Psoas muscle (tissue), 7 donors: ENCODE measurements at regions not wholly inside any gene's neighbourhood (a gene's known extent, or its start where the extent isn't known, plus 50 kb on each side); places are given as distances from the start of the nearest gene placed in this dataset.

Experiments
- ATAC-seq, 4 donors: fragments of 200-7000 bp; cut with Tn5 transposase; one replicate each; pipeline ENCODE4 v1.9.1; 2020; ENCODE audit warnings: moderate library complexity in 3 of 4, mild to moderate bottlenecking in 2 of 4
- DNase-seq, 2 donors: peaks; one replicate each; pipeline ENCODE4 v3.0.0-alpha.2; 2020
- H3K27ac ChIP-seq: fragments of 200-600 bp; one replicate; pipeline ENCODE4 v1.8.0; 2022
- H3K27me3 ChIP-seq, 3 donors: fragments of 200-600 bp in 1 of 3; one replicate each; pipeline versions ENCODE4 v1.6.1 to v1.8.0; 2013 to 2022; ENCODE audit warnings: low read length in 2 of 3, mild to moderate bottlenecking in 2 of 3, moderate library complexity in 1 of 3; ENCODE audit not compliant: insufficient read depth in 3 of 3
- H3K36me3 ChIP-seq, 2 donors: fragments of 200-600 bp in 1 of 2; one replicate each; pipeline versions ENCODE4 v1.6.1 to v1.8.0; 2013 to 2022; ENCODE audit warnings: low read depth in 1 of 2, mild to moderate bottlenecking in 1 of 2, moderate library complexity in 1 of 2; ENCODE audit not compliant: insufficient read depth in 1 of 2
- H3K4me1 ChIP-seq: fragments of 200-600 bp; one replicate; pipeline ENCODE4 v1.8.0; 2022
- H3K4me3 ChIP-seq: fragments of 200-600 bp; one replicate; pipeline ENCODE4 v1.8.0; 2022; ENCODE audit warnings: mild to moderate bottlenecking
- H3K9me3 ChIP-seq: fragments of 200-600 bp; one replicate; pipeline ENCODE4 v1.8.0; 2022
- WGBS, 3 donors: extraction: QIAGEN DNeasy Blood & Tissue Kit; methylation state at CpG; one replicate each; pipeline versions ENCODE4 v1.1.6 to v1.1.7; 2013; 5-methylcytosine and 5-hydroxymethylcytosine counted together
- intact Hi-C, 2 donors: fragments of 100-400 bp; cut with DNase I; formaldehyde crosslinking; loops; one replicate each; pipeline versions ENCODE4 v1.11.0 to v1.14.2; 2022
- TF ChIP-seq, protein P1 (sequence below): fragments of 200-600 bp; IDR thresholded peaks from one replicate; pipeline ENCODE4 v1.8.0; 2022; ENCODE audit warnings: antibody characterized with exemption
- donor health status: healthy with polysubstance abuse.
- donor health status: DM: no; HTN: no; CAD: no; lungs with moderate emphysema.
- donor health status: Bipolar disorder and iron deficiency.
- donor health status: healthy.
- donor health status: DM: yes; HTN: yes; CAD: no.
- donor health status: DM: no; HTN: no; CAD: no.
- donor health status: DM: yes; HTN: yes; CAD: no.

DNA sequence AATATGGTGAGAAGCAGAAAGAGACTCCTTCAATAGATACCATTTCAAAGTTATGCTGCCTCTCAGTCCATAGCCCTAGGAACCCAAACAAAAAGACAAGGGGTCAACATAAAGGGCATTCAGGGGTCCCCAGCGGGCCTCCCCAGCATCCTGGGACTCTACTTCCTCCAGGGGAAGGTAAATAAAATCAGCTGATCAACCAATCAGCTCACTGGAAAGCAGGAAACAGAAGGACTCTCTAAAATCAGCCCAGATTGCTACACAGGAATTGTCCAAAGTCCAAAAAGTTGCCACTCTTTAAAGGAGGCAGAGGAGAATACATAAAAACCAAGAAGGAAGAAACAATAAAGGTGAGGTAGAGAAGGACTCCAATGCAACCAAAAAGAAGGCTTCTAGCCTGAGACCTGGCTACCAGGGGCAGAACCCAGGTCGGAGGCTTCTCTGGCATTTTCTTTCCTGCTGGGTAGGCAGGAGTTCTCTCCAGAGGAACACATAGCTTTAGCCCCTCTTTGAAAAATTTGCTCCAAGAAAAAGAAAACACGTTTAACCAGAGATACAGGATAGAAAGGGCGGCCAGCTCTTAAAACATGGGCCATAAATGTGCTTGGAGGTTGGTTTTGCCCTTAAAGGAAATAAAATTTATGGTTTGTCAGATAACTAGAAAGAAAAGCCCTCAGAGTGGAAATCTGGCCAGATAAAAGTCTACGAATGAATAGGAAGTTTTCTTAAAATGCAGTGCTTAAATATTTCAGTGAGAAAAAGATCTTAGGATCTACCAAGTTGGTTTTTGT lies 404.6 kb downstream of the SOX9 start:
- 50 to 52% (median 51%) methylated on average over 5 of the region's 5 CpGs for WGBS, 3 donors
- intact Hi-C loops: no loop called here

DNA sequence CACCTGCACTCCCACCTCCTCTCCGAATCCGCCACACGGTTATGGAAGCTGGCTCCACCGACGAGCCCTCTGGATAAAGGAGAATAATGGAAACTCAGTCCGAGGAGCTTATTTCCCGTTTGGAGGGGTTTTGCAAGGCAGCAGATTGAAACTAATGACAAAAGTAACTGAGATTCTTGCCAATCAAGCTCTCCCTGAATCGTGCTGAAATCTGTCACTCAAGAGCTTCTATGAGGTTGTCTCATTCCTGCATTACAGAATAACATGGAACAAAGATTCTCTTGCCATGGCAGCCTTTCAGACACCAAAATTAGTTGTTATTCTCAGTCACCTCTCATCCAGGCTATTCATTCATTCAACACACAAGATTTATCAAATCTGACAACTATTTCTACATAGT lies 405.9 kb downstream of the SOX9 start:
- no peaks in the 10 kb centered on the region for H3K9me3 ChIP-seq
- no peaks in the 10 kb centered on the region for H3K4me1 ChIP-seq
- no peak overlapping the region for H3K4me3 ChIP-seq
- peaks cover 0 to under 1% (median 0%) of the 10 kb centered on the region in 3 donors for H3K27me3 ChIP-seq
- no peak overlapping the region for H3K27ac ChIP-seq
- TF ChIP-seq, protein P1, sequence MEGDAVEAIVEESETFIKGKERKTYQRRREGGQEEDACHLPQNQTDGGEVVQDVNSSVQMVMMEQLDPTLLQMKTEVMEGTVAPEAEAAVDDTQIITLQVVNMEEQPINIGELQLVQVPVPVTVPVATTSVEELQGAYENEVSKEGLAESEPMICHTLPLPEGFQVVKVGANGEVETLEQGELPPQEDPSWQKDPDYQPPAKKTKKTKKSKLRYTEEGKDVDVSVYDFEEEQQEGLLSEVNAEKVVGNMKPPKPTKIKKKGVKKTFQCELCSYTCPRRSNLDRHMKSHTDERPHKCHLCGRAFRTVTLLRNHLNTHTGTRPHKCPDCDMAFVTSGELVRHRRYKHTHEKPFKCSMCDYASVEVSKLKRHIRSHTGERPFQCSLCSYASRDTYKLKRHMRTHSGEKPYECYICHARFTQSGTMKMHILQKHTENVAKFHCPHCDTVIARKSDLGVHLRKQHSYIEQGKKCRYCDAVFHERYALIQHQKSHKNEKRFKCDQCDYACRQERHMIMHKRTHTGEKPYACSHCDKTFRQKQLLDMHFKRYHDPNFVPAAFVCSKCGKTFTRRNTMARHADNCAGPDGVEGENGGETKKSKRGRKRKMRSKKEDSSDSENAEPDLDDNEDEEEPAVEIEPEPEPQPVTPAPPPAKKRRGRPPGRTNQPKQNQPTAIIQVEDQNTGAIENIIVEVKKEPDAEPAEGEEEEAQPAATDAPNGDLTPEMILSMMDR: no peak
- WGBS, 3 donors: 73 to 86% (median 81%) methylated on average over 8 of the region's 8 CpGs
- intact Hi-C loops: no loop called here
- DNase-seq (no peak), ATAC-seq (no peak)
- no peaks in the 10 kb centered on the region for H3K36me3 ChIP-seq

More for the DNA sequence above, 404.6 kb downstream of the SOX9 start:
- Histone ChIP-seq H3K27me3 (no peaks in the 10 kb centered on the region), H3K27ac (no peak overlapping the region), H3K4me3 (no peak overlapping the region), H3K9me3 (no peaks in the 10 kb centered on the region), H3K36me3 (no peaks in the 10 kb centered on the region), H3K4me1 (no peaks in the 10 kb centered on the region)
- ATAC-seq: no peak
- TF ChIP-seq, protein P1: no peak
- DNase-seq: no peak

DNA sequence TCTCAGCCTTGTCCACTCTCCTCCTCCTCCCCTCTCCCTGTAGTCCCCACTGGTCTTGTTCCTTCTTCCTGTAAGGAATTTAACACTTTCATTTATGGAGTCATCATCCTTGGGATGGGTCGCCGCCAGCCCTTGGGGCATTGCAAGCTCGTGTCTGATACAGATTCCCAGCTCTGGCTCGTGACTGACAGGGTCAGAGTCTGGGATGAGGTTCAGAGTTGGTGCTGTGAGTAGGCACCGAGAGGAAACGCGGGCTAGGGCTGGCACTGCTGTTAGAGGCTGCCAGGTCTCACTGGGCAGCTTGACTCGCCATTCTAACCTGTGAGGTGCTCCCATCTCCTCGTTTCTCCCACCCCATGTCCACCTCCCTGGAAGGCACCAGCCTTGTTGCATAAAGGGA lies 407.0 kb downstream of the SOX9 start:
- DNase-seq: no peak
- Histone ChIP-seq H3K27ac (no peak overlapping the region), H3K27me3 (peaks cover 0 to 2% (median 0%) of the 10 kb centered on the region in 3 donors), H3K4me1 (no peaks in the 10 kb centered on the region), H3K4me3 (no peak overlapping the region), H3K36me3 (no peaks in the 10 kb centered on the region), H3K9me3 (no peaks in the 10 kb centered on the region)
- TF ChIP-seq, protein P1: no peak
- intact Hi-C loops: no loop called here
- no peak for ATAC-seq
- 86 to 88% (median 86%) methylated on average over 9 of the region's 9 CpGs for WGBS, 3 donors

DNA sequence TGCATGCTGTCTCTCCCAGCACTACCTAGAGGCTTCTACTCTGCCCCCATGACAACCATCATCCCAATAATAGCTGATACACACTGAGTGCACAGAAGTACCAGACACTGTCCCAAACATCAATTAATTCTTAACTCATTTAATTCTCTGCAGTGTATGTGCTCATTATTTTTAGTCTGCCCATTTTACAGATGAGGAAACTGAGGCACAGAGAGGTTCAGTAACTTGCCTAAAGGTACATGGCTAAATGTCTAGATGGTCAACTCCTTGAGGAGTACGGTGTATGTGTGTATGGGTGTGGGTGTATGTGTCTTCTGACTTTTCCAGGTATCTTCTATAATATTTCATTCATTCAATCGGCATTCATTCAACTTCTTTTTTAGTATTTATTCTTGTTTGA lies 407.9 kb downstream of the SOX9 start:
- no peak for ATAC-seq
- TF ChIP-seq, protein P1: no peak
- Histone ChIP-seq H3K9me3 (no peaks in the 10 kb centered on the region), H3K36me3 (no peaks in the 10 kb centered on the region), H3K27ac (no peak overlapping the region), H3K27me3 (peaks cover 0 to 3% (median 2%) of the 10 kb centered on the region in 3 donors), H3K4me1 (no peaks in the 10 kb centered on the region), H3K4me3 (no peak overlapping the region)
- 96 to 100% (median 100%) methylated on average over 2 of the region's 2 CpGs for WGBS, 3 donors
- DNase-seq: no peak
- intact Hi-C loops: no loop called here

DNA sequence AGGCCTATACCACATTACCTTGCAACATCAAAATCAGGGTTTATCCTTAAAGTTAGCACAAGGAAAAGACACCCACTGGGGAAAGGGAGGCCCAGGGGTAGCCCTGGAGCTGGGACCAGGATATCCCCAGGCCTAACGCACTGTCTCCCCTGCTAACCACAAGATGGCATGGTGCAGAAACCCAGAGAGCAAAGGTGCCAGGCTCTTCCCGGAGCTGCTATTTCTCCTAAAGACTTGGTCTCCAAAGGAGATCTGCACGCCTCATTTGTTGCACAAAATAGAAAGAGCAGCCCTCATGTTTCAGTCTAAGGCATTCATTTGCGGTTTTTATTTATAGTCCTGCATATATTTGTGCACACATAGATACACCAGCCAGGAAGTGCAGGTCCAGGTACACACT lies 408.6 kb downstream of the SOX9 start:
- Histone ChIP-seq H3K27me3 (peaks cover 0 to 3% (median 2%) of the 10 kb centered on the region in 3 donors), H3K27ac (no peak overlapping the region), H3K4me3 (no peak overlapping the region), H3K36me3 (no peaks in the 10 kb centered on the region), H3K9me3 (no peaks in the 10 kb centered on the region), H3K4me1 (no peaks in the 10 kb centered on the region)
- DNase-seq (no peak), ATAC-seq (no peak)
- whole genome bisulfite sequencing, 3 donors: 67 to 82% (median 74%) methylated on average over 4 of the region's 4 CpGs
- intact Hi-C loops: no loop called here
- TF ChIP-seq, protein P1: no peak
